ENCODE measurements at regions not wholly inside any gene's neighbourhood (a gene's known extent, or its start where the extent isn't known, plus 50 kb on each side); places are given as distances from the start of the nearest gene placed in this dataset.

GRCh38 chrX:34879886-34880285 is 62.7 kb upstream of the FAM47B start:
- Histone ChIP-seq H3K27me3 (ENCODE audit: control insufficient read depth in 1 of 2, insufficient read depth in 2 of 2, low read length in 2 of 2) (no peaks in the 10 kb centered on the region), H3K9ac (ENCODE audit: insufficient read depth, low read depth, low read length) (no peak overlapping the region), H4K20me1 (ENCODE audit: insufficient read depth, low read length) (no peaks in the 10 kb centered on the region), H3K4me3 (replicated peaks in 1 of 3; ENCODE audit: insufficient read depth in 1 of 3, low read depth in 2 of 3, low read length in 3 of 3) (no peak overlapping the region), H3K27ac (ENCODE audit: extremely low read length, insufficient read depth, low read length) (no peak overlapping the region), H3K79me2 (ENCODE audit: insufficient read depth, low read length) (no peaks in the 10 kb centered on the region), H3K4me1 (ENCODE audit: insufficient read depth, low read length) (no peaks in the 10 kb centered on the region), H3K36me3 (replicated peaks in 1 of 2; ENCODE audit: control insufficient read depth in 1 of 2, insufficient read depth in 2 of 2, low read length in 2 of 2) (no peaks in the 10 kb centered on the region), H3K9me3 (ENCODE audit: low read length) (no peaks in the 10 kb centered on the region), H2AFZ (ENCODE audit: low read length) (no peak overlapping the region), H3K4me2 (ENCODE audit: low read depth, low read length) (no peak overlapping the region)
- intact Hi-C loops (cut with micrococcal nuclease; ENCODE audit: unreplicated experiment) (no loop called here), in situ Hi-C loops (cut with HindIII; ENCODE audit: extremely low pct_ligation_motif_present, low pct_unique_long_range_greater_than_20kb) (no loop called here)
- ChIA-PET POLR2A (no interaction called here), CTCF (ENCODE audit: low intra/inter-chr PET ratio, low total read pairs) (no interaction called here)
- BruUV-seq (replicated peaks), result no TSS peak
- 0% methylated on average over 4 of the region's 4 CpGs for WGBS (ENCODE audit: low lambda C conversion rate)
- ATAC-seq (no peak), FAIRE-seq (no peak), DNase-seq (ENCODE audit: low spot score) (no peak)
- TF ChIP-seq CSRNP1 (CRISPR knock-in tag; IDR thresholded peaks at IDR 0.05), result no peak
- TF ChIP-seq, protein P1, sequence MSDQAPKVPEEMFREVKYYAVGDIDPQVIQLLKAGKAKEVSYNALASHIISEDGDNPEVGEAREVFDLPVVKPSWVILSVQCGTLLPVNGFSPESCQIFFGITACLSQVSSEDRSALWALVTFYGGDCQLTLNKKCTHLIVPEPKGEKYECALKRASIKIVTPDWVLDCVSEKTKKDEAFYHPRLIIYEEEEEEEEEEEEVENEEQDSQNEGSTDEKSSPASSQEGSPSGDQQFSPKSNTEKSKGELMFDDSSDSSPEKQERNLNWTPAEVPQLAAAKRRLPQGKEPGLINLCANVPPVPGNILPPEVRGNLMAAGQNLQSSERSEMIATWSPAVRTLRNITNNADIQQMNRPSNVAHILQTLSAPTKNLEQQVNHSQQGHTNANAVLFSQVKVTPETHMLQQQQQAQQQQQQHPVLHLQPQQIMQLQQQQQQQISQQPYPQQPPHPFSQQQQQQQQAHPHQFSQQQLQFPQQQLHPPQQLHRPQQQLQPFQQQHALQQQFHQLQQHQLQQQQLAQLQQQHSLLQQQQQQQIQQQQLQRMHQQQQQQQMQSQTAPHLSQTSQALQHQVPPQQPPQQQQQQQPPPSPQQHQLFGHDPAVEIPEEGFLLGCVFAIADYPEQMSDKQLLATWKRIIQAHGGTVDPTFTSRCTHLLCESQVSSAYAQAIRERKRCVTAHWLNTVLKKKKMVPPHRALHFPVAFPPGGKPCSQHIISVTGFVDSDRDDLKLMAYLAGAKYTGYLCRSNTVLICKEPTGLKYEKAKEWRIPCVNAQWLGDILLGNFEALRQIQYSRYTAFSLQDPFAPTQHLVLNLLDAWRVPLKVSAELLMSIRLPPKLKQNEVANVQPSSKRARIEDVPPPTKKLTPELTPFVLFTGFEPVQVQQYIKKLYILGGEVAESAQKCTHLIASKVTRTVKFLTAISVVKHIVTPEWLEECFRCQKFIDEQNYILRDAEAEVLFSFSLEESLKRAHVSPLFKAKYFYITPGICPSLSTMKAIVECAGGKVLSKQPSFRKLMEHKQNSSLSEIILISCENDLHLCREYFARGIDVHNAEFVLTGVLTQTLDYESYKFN (CRISPR knock-in tag; conservative IDR thresholded peaks at IDR 0.05), result no peak
- no peak for TF ChIP-seq MXD4 (CRISPR knock-in tag; IDR thresholded peaks at IDR 0.05)
- TF ChIP-seq KLF13 (CRISPR knock-in tag; IDR thresholded peaks at IDR 0.05), result no peak
- no peak for TF ChIP-seq MIER2 (CRISPR knock-in tag; IDR thresholded peaks at IDR 0.05)
- TF ChIP-seq ZNF446 (CRISPR knock-in tag; IDR thresholded peaks at IDR 0.05), result no peak
- no peak for TF ChIP-seq PHF21A (CRISPR knock-in tag; IDR thresholded peaks at IDR 0.05)
- TF ChIP-seq ZNF468 (CRISPR knock-in tag; IDR thresholded peaks at IDR 0.05), result no peak
- TF ChIP-seq HBP1 (CRISPR knock-in tag; IDR thresholded peaks at IDR 0.05; ENCODE audit: low read depth), result no peak

Data from HepG2 (cell line).